ENCODE measurements at regions not wholly inside any gene's neighbourhood (a gene's known extent, or its start where the extent isn't known, plus 50 kb on each side); places are given as distances from the start of the nearest gene placed in this dataset.

GRCh38 chr5:125011947-125012346 is 265.5 kb upstream of the ZNF608 start:
- H3K79me2 ChIP-seq (ENCODE audit: insufficient read depth, low read length): no peaks in the 10 kb centered on the region
- H2AFZ ChIP-seq (ENCODE audit: low read length): no peak overlapping the region
- H3K4me2 ChIP-seq (ENCODE audit: low read depth, low read length): no peak overlapping the region
- intact Hi-C loops (cut with micrococcal nuclease; ENCODE audit: unreplicated experiment) (no loop called here), in situ Hi-C loops (cut with HindIII; ENCODE audit: extremely low pct_ligation_motif_present, low pct_unique_long_range_greater_than_20kb) (no loop called here)
- ChIA-PET CTCF (ENCODE audit: low intra/inter-chr PET ratio, low total read pairs) (no interaction called here), POLR2A (no interaction called here)
- FAIRE-seq (no peak), DNase-seq (ENCODE audit: low spot score) (no peak), ATAC-seq (no peak)
- H3K4me3 ChIP-seq (replicated peaks in 1 of 3; ENCODE audit: insufficient read depth in 1 of 3, low read depth in 2 of 3, low read length in 3 of 3): no peak overlapping the region
- no TSS peak for BruUV-seq (replicated peaks)
- H4K20me1 ChIP-seq (ENCODE audit: insufficient read depth, low read length): no peaks in the 10 kb centered on the region
- H3K4me1 ChIP-seq (ENCODE audit: insufficient read depth, low read length): peaks cover 25% of the 10 kb centered on the region
- no peaks in the 10 kb centered on the region for H3K36me3 ChIP-seq (replicated peaks in 1 of 2; ENCODE audit: control insufficient read depth in 1 of 2, insufficient read depth in 2 of 2, low read length in 2 of 2)
- H3K27ac ChIP-seq (ENCODE audit: extremely low read length, insufficient read depth, low read length): no peak overlapping the region
- WGBS (ENCODE audit: low lambda C conversion rate): 34% methylated on average over 4 of the region's 4 CpGs
- no peaks in the 10 kb centered on the region for H3K27me3 ChIP-seq (ENCODE audit: control insufficient read depth in 1 of 2, insufficient read depth in 2 of 2, low read length in 2 of 2)
- no peaks in the 10 kb centered on the region for H3K9me3 ChIP-seq (ENCODE audit: low read length)
- no peak overlapping the region for H3K9ac ChIP-seq (ENCODE audit: insufficient read depth, low read depth, low read length)
- TF ChIP-seq ZNF784 (CRISPR knock-in tag; IDR thresholded peaks at IDR 0.05; ENCODE audit: borderline replicate concordance) (no peak), YY1 (IDR thresholded peaks at IDR 0.05; ENCODE audit: insufficient read depth, insufficient replicate concordance, low read depth, low read length) (no peak), ZNF652 (CRISPR knock-in tag; IDR thresholded peaks at IDR 0.05; ENCODE audit: borderline replicate concordance, low read depth) (no peak), SMYD3 (CRISPR knock-in tag; IDR thresholded peaks at IDR 0.05) (no peak), DBP (CRISPR knock-in tag; IDR thresholded peaks at IDR 0.05; ENCODE audit: not compliant biosample characterization) (no peak), ZNF407 (CRISPR knock-in tag; IDR thresholded peaks at IDR 0.05; ENCODE audit: not compliant biosample characterization) (no peak), ELF4 (CRISPR knock-in tag; IDR thresholded peaks at IDR 0.05; ENCODE audit: borderline replicate concordance) (no peak), ZNF576 (CRISPR knock-in tag; IDR thresholded peaks at IDR 0.05) (no peak), AFF4 (CRISPR knock-in tag; IDR thresholded peaks at IDR 0.05) (no peak)

Data from HepG2 (cell line).